ENCODE measurements at regions not wholly inside any gene's neighbourhood (a gene's known extent, or its start where the extent isn't known, plus 50 kb on each side); places are given as distances from the start of the nearest gene placed in this dataset.

- TF ChIP-seq CTCF (IDR thresholded peaks at IDR 0.05) (no peak), POLR2A (IDR thresholded peaks at IDR 0.05) (no peak)
Measured at GRCh38 chr1:200479816-200480215, 70.0 kb upstream of the ZNF281 start.

All from body of pancreas (tissue), 4 donors.